RCC 7860 (cell line): ENCODE measurements at regions not wholly inside any gene's neighbourhood (a gene's known extent, or its start where the extent isn't known, plus 50 kb on each side); places are given as distances from the start of the nearest gene placed in this dataset.
"Not testable (repeated sequence)": the region's sequence is repeated elsewhere in the genome, so short reads cannot be mapped to it uniquely, and the experiment has no call there.

Experiments used
- DNase-seq: peaks from one replicate; pipeline ENCODE4 v3.0.0-alpha.2; 2015; ENCODE audit warnings: low spot score
- FAIRE-seq: peaks from 2 replicates; lab custom pipeline; 2012; peaks lifted over from hg19 to GRCh38; lab: Jason Lieb, UNC

DNA sequence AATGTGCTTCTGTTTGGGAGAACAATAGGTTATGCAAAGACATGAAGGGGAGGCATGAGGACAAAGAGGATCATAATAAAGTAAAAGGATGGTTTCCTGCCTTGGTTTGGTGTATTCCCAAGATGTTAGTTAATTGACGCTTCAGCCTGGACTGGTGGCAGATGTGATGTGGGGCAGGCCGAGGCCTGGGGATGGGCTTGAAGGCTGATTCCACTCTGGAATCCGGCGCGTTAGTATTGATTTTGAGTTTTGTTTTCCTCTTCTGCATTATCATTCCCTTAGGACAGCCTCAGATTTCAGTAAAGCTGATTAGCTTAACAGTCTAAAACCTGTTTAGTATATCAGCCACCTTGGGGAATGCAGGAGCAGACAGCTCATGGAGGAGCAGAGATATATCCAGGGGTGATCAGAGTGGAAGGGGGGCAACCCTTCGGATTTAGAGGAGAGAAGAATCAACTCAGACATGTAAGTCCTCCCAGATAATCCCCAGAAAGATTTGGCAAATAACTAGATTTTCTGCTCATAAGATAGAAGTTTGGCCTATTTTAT is 159.8 kb upstream of the MTPN start:
- DNase-seq (no peak), FAIRE-seq (no peak)

DNA sequence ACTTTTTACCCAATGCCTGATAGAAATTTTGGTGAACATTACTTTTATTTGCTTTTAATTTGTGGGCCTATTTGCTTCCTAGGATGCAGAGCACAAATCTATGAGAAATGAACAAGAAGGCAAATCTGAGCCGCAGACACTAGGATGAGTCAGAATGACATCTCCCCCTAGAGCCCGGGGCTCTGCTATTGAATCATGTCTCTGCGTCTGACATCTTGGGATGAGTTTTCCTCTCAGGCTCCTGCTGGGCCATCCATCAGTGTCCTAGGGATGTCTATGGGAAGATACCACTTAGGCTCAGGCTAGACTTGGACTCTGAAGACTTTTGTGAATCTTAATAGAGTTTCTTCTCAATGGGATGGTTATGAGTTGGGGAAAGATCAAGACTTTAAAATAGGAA is 157.3 kb upstream of the MTPN start:
- no peak for FAIRE-seq
- peak; percentile 78 for DNase-seq

DNA sequence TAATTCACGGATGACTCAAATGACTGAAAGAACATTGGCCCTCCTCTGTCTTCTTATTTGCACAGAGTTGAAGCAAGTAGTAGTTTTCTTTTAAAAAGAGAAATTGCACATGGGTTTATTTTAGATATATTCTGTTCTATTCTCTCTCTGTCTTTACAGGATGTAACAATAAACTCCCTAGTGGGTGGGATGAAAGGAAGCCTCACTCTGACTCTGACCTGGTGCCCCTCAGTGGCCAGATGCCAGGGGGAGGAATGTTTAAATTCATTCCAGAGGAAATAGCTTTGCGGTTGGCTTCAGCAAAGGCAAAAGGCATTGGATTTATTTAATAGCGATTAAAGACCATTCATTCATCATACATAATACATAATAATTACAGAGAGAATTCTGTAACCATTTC is 156.4 kb upstream of the MTPN start:
- DNase-seq (peak; percentile 31), FAIRE-seq (no peak)

DNA sequence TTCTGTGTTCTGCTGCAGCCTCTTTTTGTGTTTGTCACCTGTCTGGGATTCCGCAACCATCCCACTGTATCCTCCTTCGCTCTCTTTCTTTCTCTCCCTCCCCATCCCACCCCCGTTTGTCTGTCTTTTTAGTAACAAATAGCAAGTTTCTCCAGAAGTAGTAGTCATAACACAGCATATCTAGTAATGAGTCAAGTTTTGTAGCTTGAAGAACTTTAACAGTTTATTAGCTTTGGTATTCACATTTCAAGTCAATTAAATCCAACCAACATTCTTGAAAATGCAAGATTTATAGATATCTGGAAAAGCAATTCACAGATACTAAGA is 154.1 kb upstream of the MTPN start:
- DNase-seq (no peak), FAIRE-seq (no peak)

DNA sequence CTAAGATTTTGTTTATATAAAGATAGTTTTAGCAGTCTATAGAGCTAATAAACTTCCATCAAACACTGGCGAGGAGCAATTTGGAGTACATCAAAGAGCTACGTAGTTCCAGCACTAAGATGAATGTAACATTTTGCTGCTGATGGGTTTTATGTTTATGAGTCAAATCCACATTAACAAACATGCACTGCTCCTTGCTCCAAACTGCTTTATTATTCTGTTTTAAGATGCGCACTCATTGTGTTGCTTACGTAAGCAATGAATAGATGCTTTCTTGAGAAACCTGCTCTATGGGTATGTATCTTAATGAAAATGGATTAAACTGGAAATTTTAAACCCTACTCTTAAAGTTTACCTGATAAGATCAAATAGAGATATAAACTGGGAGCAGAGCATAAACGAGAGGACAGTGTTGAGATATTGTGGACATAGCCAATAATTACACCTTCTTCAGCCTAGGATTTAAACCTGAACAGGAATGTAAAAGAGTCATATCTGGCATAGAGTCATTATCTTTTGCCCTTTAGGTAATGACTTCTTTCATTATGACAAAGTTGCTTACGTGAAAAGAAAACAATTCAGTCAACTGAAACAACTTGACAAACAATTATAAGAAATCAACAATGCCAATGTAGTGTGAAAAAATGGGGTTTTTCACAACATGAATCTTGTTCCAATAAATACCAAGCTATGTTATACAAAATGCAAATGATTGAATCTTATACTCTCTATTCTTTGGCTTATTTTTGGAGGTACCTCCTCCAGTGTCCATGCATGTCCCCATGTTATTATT is 153.5 kb upstream of the MTPN start:
- DNase-seq (no peak), FAIRE-seq (no peak)

DNA sequence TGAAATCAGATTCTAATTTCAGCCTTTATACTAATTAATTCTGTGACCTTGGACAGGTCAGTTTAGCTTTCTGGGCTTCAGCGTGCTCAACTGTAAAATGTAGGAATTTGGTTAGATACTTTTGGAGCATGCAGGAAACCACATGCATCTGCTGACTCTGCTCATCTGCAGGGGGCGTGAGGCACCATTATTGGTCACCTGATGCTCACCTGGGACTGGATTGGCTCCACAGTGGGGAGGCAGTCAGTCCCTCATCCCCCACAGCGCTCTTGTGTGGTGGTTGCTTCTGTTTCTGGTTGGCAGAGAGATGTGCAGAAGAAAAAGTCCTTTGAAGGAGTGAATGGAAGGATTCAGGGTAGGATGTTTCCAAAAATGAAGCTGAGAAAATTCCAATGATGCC is 150.9 kb upstream of the MTPN start:
- no peak for DNase-seq
- no peak for FAIRE-seq

DNA sequence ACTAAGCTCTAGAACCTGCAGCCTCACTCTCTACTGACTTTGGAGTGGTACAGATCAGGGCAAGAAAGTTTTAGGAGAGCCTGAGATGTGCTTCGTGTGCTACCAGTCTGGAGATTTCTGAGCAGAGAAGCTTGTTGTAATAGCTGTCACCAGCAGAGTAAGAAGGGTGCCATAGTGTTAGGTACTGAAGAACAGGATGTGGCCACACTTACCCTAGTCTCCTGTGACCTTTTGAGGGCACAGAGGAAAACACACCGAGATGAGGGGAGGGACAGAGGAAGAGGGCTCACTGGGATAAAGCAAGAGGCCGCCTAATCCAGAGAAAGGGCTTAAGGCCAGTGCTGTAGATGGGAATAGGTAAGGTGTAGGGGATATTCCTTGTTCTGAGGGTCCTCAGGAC is 146.2 kb upstream of the MTPN start:
- FAIRE-seq (no peak), DNase-seq (no peak)

DNA sequence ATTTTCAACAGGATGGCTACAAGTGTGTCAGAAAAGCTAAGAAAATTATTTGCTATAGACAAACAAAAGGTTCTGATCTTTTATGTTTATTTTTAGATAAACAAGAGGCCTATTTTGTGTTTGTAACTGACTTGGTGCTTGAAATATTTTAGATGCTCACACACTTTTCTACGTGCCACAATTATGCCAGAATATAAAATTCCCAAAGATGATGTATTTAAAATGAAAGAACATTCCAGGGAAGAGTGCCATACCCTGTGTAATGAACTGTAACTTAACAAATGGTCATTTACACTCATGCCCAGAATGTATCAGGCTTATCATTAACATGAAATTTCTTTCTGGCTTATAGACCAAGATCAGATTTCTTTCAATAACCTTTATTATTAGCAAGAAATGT is 144.9 kb upstream of the MTPN start:
- FAIRE-seq (no peak), DNase-seq (no peak)

DNA sequence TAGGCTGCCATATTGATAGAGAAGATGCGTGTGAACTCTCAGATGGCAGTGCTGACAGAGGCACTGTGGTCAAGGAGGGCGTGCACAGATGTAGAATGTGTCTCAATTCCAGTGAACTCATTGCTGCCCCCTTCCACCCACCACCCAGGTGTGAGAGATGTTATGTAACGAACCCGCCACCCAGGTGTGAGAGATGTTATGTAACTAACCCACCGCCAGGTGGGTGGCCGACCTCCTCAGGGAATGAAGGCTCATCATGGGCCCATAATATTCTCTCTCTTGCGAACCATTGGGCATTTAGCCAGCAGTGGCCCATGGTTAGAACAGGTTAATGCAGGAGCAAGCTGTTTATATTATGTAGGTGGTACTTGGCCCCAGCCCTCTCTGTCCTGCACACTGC is 140.4 kb upstream of the MTPN start:
- no peak for FAIRE-seq
- DNase-seq: no peak

DNA sequence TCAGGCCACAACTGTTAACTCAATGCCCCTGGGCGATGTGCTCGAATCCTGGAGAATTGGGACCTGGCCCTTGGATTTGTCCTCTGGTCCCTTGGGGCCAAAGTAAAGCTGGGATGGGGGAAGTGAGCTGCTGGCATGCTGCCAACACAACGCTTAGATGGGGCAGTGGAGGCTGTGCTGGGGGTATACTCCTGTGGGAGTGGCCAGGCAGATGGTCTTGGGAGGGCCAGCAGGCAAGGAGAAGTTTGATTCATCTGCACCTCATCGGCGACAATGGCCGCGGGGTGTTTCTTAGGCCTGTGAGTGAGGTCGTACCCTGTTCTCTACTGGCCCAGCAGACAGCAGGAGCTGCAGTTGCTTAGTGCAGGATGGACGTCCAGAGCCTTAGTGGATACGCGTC is 139.0 kb upstream of the MTPN start:
- FAIRE-seq: no peak
- no peak for DNase-seq

DNA sequence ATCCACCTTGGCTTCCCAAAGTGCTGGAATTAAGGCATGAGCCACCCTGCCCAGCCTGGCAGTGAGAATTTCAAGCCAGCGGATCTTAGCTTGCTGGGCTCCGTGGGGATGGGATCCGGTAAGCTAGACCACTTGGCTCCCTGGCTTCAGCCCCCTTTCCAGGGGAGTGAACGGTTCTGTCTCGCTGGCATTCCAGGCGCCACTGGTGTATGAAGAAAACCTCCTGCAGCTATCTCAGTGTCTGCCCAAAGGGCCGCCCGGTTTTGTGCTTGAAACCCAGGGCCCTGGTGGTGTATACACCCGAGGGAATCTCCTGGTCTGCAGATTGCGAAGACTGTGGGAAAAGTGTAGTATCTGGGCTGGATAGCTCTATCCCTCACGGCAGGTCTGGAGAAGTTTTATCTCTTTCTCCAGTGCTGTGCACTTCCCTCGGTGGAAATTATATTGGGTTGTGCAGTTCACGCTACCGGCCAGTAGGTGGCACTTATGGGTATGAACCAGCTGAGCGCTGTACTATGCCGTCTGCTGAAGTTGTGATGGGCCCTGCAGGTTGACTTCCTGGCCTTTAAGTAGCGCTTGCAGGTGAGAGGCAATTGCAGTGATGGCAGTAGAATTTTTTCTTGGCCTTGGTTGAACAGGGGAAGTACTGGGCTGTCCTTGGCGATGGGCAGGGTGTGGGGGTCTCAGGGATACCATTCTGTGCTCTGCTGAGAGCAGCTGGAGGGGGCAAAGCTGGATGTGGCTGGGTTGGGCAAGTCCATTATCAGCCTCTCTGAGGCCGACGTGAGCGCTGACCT is 138.0 kb upstream of the MTPN start:
- DNase-seq: peak; percentile 48
- FAIRE-seq: no peak

DNA sequence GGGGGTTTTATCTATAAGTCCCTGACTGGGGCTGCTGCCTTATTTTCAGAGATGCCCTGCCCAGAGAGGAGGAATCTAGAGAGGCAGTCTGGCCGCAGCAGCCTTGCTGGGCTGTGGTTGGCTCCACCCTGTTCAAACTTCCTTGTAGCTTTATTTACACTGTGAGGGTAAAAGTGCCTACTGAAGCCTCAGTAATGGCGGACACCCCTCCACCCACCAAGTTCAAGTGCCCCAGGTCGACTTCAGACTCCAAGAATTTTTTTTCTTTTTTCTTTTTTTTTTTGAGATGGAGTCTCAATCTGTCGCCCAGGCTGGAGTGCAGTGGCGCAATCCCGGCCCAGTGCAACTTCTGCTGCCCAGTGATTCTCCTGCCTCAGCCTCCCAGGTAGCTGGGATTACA is 137.3 kb upstream of the MTPN start:
- not testable (repeated sequence) for FAIRE-seq, DNase-seq

DNA sequence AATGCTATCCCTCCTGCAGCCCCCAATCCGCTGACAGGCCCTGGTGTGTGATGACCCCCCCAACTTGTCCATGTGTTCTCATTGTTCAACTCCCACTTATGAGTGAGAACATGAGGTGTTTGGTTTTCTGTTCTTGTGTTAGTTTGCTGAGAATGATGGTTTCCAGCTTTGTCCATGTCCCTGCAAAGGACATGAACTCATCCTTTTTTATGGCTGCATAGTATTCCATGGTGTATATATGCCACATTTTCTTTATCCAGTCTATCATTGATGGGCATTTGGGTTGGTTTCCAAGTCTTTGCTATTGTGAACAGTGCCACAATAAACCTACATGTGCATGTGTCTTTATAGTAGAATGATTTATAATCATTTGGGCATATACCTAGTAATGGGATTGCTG is 131.9 kb upstream of the MTPN start:
- DNase-seq, FAIRE-seq: not testable (repeated sequence)

DNA sequence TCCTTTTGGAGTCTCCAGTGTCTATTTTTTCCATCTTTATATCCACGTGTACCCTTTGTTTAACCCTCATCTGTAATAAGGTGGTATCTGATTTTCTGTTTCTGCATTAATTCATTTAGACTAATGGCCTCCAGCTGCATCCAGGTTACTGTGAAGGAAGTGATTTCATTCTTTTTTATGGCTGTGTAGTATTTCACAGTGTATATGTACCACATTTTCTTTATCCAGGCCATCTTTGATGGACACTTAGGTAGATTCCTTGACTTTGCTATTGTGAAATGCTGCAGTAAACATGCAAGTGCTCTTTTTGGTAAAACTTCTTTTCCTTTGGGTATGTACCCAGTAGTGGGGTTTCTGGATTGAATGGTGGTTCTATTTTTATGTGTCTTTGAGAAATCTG is 128.0 kb upstream of the MTPN start:
- DNase-seq: no peak
- no peak for FAIRE-seq

DNA sequence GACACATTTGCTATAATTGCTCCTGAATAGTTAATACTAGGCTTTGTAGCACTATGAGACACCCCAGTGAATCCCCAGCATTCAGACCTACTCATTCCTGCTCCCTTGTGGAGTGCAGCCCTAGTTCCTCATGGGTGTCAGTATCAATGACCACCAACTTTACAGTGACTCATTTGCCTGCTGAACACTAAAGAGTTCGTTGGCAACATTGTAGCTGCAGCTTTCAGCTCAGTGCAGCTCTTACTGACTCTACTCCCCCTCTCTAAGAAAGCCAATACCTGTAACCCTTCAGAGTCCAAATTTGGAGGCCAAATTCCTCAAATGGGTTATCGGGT is 127.1 kb upstream of the MTPN start:
- DNase-seq: no peak

DNA sequence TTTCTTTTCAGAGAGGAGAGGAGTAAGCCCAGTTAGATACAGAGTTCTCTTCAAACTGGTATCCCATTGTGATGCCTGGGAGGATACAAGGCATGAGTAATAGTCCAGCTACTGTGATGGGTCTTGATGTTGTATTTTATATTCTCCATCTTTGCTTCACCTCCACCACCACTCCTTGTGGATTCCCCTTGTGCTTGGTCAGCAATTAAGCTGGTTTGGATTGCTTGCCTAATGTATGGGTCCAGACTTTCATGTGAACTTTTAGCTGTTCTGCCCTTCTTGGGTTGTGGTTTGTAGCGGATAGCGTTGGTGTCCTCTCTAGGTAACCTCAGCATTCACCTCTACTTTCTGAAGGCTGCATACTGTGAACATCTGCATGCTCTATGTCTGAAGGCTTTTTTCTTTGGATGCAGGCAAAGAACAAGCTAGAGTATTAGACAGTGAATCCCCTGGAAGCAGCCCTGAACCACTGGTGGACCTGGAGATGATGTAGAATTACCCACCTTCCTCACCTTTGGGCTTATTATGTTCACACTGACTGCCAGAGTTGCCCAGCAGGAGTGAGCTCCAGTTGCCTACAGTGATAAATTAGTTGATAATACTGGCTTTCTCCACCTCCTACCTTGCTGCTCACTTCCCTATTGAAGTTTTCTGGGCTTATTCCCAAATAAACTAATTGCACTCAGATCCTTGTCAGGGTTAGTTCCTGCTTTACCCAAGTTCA is 126.5 kb upstream of the MTPN start:
- DNase-seq: no peak
- no peak for FAIRE-seq

More for the DNA sequence above, 127.1 kb upstream of the MTPN start:
- FAIRE-seq: no peak

DNA sequence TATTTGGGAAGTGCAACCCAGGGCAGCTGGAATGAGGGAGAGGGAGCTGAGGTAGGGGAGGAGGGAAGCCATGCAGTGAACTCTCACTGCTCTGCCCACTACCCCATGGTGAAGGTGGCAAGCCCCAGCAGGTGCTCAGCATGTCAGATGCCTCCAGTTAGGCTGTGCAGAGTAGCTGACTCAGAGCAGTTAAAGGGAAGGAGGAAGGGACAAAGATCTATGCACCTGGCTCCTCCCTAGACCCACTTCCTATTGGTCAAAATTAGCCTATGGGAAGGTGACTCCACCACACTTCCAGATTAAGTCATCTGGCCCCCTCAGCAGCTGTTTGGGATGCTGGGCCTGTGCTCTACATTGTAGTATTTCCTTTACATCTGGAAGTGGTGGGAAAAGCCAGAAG is 125.7 kb upstream of the MTPN start:
- no peak for DNase-seq
- no peak for FAIRE-seq

DNA sequence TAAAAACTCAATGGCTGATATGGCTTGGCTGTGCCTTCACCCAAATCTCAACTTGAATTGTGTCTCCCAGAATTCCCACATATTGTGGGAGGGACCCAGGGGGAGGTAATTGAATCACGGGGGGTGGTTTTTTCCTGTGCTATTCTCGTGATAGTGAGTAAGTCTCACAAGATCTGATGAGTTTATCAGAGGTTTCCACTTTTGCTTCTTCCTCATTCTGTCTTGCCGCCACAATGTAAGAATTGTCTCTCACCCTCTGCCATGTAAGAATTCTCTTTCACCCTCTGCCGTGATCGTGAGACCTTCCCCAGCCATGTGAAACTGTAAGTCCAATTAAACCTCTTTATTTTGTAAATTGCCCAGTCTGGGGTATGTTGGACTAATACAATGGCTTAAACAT is 115.6 kb upstream of the MTPN start:
- FAIRE-seq, DNase-seq: not testable (repeated sequence)

DNA sequence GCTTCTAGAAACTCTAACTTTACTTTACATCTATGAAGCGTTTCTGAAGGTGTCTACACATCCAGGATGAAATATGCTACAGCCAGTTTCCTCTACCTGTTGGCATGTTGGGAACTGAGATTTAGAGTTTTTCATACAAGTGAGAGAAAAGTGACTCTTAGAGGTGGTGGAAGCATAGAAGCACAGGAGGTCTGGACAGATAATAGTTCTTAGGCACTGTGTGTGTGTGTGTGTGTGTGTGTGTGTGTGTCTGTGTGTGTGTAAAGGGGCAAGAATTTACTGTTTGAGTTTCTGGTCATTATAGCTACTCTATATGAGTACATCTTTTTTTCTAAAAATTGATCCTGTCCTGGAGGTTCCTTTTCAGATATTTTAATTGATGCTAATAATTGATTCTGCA is 110.7 kb upstream of the MTPN start:
- FAIRE-seq: no peak
- DNase-seq: no peak

DNA sequence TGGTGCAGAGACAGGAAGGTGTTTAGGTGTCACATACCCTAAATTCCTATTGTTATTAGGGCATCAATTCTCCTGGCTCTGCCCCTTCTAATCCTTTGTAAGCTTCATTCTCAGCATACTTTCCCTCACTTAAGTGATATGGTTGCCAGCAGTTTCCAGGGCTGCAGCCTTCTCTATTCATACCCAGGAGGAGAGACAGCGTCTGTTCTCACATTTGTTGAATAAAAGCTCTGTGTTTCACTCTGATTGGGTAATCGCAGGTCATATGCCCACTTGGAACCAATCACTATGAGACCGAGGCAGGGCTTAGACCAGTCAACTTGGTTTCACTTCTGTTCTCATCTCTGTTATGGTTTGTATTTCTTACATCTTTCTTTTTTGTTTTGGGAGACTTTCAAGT is 109.6 kb upstream of the MTPN start:
- DNase-seq (peak; percentile 61), FAIRE-seq (peak; percentile 69)

DNA sequence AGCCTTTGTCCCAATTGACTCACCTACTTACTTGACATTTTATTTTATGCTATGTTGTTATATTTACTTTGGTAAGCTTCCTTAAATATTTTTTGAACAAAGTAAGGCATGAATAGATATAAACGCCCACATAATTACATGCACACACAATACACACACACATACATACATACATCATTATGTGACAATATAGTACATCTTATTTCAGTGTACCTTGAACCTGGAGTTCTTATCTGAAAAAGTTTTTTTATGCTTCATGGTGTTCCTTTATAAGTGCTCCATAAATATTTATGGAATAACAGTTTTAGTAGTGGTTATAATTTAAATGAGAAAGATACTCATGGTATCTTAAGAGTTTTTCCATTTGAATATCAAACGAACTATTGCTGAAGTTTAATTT is 102.8 kb upstream of the MTPN start:
- DNase-seq: no peak
- no peak for FAIRE-seq

DNA sequence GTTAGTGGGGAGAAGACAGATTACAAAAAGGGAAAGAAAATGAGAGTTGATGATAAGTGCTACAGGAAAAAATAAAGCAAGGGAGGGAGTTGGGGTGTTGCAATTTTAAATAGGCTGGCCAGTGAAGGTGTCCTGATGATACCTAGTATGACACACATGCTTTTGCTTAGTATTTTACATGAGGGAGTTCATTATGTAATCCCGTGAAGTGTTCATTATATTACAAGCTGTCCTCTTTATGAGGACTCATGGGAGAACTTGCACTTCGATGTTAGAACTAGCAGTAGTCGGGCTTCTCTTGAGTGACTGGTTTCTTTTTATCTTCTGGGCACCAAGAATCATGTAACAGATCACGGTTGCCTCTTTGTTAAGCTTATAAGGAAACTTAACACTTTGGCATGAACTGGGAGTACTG is 102.3 kb upstream of the MTPN start:
- no peak for FAIRE-seq
- DNase-seq: no peak
